ENCODE measurements at regions not wholly inside any gene's neighbourhood (a gene's known extent, or its start where the extent isn't known, plus 50 kb on each side); places are given as distances from the start of the nearest gene placed in this dataset.

DNA sequence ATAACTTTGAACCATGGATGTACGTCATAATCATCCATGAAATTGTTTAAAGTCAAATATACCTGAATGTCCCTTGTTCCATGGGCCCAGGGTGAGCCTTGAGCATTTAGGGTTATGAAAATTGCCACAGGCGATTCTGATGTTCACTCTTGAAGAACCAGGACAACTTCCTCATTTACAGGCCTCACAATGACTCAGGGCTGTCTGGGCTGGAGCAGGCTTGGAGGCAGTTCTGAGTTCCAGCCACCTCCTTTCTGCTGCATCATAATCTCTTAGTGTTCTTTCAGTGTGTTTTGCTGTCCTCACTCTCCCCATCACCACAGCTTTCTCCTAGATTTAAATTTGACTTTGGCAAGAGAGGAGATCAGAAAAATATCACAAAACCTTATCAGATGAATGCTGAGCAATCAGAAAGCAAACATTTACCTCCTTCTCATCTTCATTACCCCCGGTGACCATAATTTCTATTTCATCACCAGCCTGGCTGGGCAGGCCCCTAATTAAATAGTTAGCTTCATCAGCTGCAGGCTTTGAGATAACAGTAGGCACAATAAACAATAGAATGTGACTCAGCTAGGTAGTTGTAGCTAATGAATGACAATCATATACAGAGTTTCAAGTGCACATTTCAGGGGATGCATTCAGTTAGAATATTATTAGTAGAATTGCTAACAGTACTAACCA is 571.0 kb downstream of the SH2D4B start:
- TF ChIP-seq, protein P1, sequence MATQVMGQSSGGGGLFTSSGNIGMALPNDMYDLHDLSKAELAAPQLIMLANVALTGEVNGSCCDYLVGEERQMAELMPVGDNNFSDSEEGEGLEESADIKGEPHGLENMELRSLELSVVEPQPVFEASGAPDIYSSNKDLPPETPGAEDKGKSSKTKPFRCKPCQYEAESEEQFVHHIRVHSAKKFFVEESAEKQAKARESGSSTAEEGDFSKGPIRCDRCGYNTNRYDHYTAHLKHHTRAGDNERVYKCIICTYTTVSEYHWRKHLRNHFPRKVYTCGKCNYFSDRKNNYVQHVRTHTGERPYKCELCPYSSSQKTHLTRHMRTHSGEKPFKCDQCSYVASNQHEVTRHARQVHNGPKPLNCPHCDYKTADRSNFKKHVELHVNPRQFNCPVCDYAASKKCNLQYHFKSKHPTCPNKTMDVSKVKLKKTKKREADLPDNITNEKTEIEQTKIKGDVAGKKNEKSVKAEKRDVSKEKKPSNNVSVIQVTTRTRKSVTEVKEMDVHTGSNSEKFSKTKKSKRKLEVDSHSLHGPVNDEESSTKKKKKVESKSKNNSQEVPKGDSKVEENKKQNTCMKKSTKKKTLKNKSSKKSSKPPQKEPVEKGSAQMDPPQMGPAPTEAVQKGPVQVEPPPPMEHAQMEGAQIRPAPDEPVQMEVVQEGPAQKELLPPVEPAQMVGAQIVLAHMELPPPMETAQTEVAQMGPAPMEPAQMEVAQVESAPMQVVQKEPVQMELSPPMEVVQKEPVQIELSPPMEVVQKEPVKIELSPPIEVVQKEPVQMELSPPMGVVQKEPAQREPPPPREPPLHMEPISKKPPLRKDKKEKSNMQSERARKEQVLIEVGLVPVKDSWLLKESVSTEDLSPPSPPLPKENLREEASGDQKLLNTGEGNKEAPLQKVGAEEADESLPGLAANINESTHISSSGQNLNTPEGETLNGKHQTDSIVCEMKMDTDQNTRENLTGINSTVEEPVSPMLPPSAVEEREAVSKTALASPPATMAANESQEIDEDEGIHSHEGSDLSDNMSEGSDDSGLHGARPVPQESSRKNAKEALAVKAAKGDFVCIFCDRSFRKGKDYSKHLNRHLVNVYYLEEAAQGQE (IDR thresholded peaks at IDR 0.05; ENCODE audit: low read depth): no peak
- no peak for TF ChIP-seq YY1 (IDR thresholded peaks at IDR 0.05; ENCODE audit: low read depth)
- TF ChIP-seq EP300 (IDR thresholded peaks at IDR 0.05; ENCODE audit: borderline replicate concordance): no peak
- no peak for TF ChIP-seq RAD21 (IDR thresholded peaks at IDR 0.05; ENCODE audit: low read depth)
- no peak for TF ChIP-seq TEAD4 (IDR thresholded peaks at IDR 0.05)

Data from Ishikawa (cell line).